ENCODE measurements at regions not wholly inside any gene's neighbourhood (a gene's known extent, or its start where the extent isn't known, plus 50 kb on each side); places are given as distances from the start of the nearest gene placed in this dataset.

- TF ChIP-seq CTCF (IDR thresholded peaks at IDR 0.05): no peak
- no peak for TF ChIP-seq POLR2AphosphoS5 (IDR thresholded peaks at IDR 0.05)
Observed at GRCh38 chr15:92323525-92323924, 70.2 kb upstream of the ST8SIA2 start.

Measured in breast epithelium (tissue), 3 donors.